Caco-2 (cell line): ENCODE measurements at regions not wholly inside any gene's neighbourhood (a gene's known extent, or its start where the extent isn't known, plus 50 kb on each side); places are given as distances from the start of the nearest gene placed in this dataset.
A peak's percentile ranks its signal among the peaks of the same experiment; 100 is the strongest.

Experiments
- BruUV-seq: library from RNA; stranded (reverse); fragments of 400-500 nt; replicated peaks from 2 replicates; lab custom pipeline; 2021; lab: Mats Ljungman, UMichigan
- CTCF ChIA-PET: fragments of 300-600 bp; sonication (Branson Sonifier 250); formaldehyde crosslinking; loops from one replicate; lab custom pipeline; 2022; ENCODE audit warnings: antibody characterized with exemption; lab: Charles Lee
- POLR2A ChIA-PET: fragments of 300-600 bp; sonication (Branson Sonifier 250); formaldehyde crosslinking; loops from one replicate; lab custom pipeline; 2022; ENCODE audit warnings: antibody characterized with exemption; lab: Charles Lee
- DNase-seq, 2 experiments: peaks; one replicate each; pipeline versions ENCODE4 v3.0.0 to v3.0.0-alpha.2; 2020 to 2022
- H3K27me3 ChIP-seq: replicated peaks from 2 replicates; pipeline ENCODE4 v1.6.0; 2011; ENCODE audit warnings: low read length; ENCODE audit not compliant: control insufficient read depth, insufficient read depth
- H3K36me3 ChIP-seq: 2 replicates; pipeline ENCODE4 v1.5.1; 2011; ENCODE audit warnings: low read length; ENCODE audit not compliant: control insufficient read depth, insufficient read depth
- H3K4me1 ChIP-seq: fragments of 250-450 bp; sonication (Bioruptor Pico); 2 replicates; pipeline ENCODE4 v1.5.1; 2020; ENCODE audit warnings: mild to moderate bottlenecking
- H3K4me3 ChIP-seq: 2 replicates; pipeline ENCODE4 v1.5.1; 2011; ENCODE audit warnings: low read depth, mild to moderate bottlenecking, control low read depth, low read length
- H3K9me3 ChIP-seq: fragments of 250-450 bp; sonication (Bioruptor Pico); 2 replicates; pipeline ENCODE4 v1.5.1; 2020; ENCODE audit warnings: mild to moderate bottlenecking, moderate library complexity
- H3K27ac Mint-ChIP-seq: one replicate; pipeline ENCODE4 v1.8.0; 2022; ENCODE audit warnings: mixed read lengths; ENCODE audit not compliant: unreplicated experiment
- H3K27me3 Mint-ChIP-seq: one replicate; pipeline ENCODE4 v1.8.0; 2022; ENCODE audit warnings: mixed read lengths; ENCODE audit not compliant: insufficient read depth, unreplicated experiment
- H3K36me3 Mint-ChIP-seq: one replicate; pipeline ENCODE4 v1.8.0; 2022; ENCODE audit warnings: mild to moderate bottlenecking, mixed read lengths; ENCODE audit not compliant: insufficient read depth, unreplicated experiment
- H3K4me1 Mint-ChIP-seq: one replicate; pipeline ENCODE4 v1.8.0; 2022; ENCODE audit warnings: low read depth, mixed read lengths; ENCODE audit not compliant: unreplicated experiment
- H3K4me3 Mint-ChIP-seq: one replicate; pipeline ENCODE4 v1.8.0; 2022; ENCODE audit warnings: mild to moderate bottlenecking, moderate library complexity, mixed read lengths; ENCODE audit not compliant: unreplicated experiment
- H3K9me3 Mint-ChIP-seq: one replicate; pipeline ENCODE4 v1.8.0; 2022; ENCODE audit warnings: mixed read lengths; ENCODE audit not compliant: unreplicated experiment
- intact Hi-C: fragments of 100-400 bp; cut with micrococcal nuclease; formaldehyde crosslinking; loops from one replicate; pipeline ENCODE4 v1.10.0; 2022; ENCODE audit not compliant: unreplicated experiment
- TF ChIP-seq, protein P1 (sequence below), 2 experiments: fragments of 200-600 bp in 1 of 2; IDR thresholded peaks; 1 replicate in 1 of 2; 2 replicates in 1 of 2; pipeline versions ENCODE4 v1.5.1 to v1.8.0; 2011 to 2022; ENCODE audit warnings: antibody characterized with exemption in 1 of 2, control low read depth in 1 of 2, inconsistent platforms in 1 of 2, low read depth in 1 of 2, low read length in 1 of 2, mild to moderate bottlenecking in 1 of 2, moderate library complexity in 1 of 2; ENCODE audit not compliant: insufficient read depth in 1 of 2, severe bottlenecking in 1 of 2, unreplicated experiment in 1 of 2

DNA sequence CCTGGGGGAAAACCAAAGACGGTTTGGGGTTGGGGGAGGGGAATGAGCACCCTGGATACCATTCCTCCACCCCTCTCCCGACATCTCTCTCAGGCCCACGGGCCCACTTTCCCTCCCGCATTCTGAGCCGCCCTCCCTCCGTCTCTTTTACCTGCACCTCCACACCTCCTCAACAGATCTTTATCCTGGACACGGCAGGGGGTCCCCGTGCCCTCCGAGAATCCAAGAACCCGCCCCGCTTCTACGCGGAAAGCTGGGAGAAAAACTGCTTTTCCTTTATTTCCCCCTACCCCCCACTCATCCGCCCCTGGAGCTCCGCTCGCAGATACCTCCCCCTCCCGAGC, 108.8 kb downstream of the NAV1 start:
- Mint-ChIP-seq H3K9me3 (peaks cover 9% of the 10 kb centered on the region), H3K4me3 (no peak overlapping the region), H3K27me3 (peaks cover 31% of the 10 kb centered on the region), H3K4me1 (no peaks in the 10 kb centered on the region), H3K36me3 (no peaks in the 10 kb centered on the region), H3K27ac (no peak overlapping the region)
- Histone ChIP-seq H3K4me3 (no peak overlapping the region), H3K4me1 (peaks cover 8% of the 10 kb centered on the region), H3K27me3 (peaks cover 9% of the 10 kb centered on the region), H3K36me3 (no peaks in the 10 kb centered on the region), H3K9me3 (no peaks in the 10 kb centered on the region)
- no TSS peak for BruUV-seq
- TF ChIP-seq, protein P1, sequence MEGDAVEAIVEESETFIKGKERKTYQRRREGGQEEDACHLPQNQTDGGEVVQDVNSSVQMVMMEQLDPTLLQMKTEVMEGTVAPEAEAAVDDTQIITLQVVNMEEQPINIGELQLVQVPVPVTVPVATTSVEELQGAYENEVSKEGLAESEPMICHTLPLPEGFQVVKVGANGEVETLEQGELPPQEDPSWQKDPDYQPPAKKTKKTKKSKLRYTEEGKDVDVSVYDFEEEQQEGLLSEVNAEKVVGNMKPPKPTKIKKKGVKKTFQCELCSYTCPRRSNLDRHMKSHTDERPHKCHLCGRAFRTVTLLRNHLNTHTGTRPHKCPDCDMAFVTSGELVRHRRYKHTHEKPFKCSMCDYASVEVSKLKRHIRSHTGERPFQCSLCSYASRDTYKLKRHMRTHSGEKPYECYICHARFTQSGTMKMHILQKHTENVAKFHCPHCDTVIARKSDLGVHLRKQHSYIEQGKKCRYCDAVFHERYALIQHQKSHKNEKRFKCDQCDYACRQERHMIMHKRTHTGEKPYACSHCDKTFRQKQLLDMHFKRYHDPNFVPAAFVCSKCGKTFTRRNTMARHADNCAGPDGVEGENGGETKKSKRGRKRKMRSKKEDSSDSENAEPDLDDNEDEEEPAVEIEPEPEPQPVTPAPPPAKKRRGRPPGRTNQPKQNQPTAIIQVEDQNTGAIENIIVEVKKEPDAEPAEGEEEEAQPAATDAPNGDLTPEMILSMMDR (IDR thresholded peaks at IDR 0.05; ENCODE audit: insufficient read depth in 1 of 2, low read depth in 1 of 2, low read length in 1 of 2, severe bottlenecking in 1 of 2, unreplicated experiment in 1 of 2) = no peak
- ChIA-PET CTCF (interaction anchor here (0.6 to 0.8 kb wide), 2 partner anchors 53 to 83 kb away, joined by 4 read pairs; no protein-coding TSS in a partner anchor), POLR2A (no interaction called here)
- no peak for DNase-seq
- intact Hi-C loops = no loop called here

DNA sequence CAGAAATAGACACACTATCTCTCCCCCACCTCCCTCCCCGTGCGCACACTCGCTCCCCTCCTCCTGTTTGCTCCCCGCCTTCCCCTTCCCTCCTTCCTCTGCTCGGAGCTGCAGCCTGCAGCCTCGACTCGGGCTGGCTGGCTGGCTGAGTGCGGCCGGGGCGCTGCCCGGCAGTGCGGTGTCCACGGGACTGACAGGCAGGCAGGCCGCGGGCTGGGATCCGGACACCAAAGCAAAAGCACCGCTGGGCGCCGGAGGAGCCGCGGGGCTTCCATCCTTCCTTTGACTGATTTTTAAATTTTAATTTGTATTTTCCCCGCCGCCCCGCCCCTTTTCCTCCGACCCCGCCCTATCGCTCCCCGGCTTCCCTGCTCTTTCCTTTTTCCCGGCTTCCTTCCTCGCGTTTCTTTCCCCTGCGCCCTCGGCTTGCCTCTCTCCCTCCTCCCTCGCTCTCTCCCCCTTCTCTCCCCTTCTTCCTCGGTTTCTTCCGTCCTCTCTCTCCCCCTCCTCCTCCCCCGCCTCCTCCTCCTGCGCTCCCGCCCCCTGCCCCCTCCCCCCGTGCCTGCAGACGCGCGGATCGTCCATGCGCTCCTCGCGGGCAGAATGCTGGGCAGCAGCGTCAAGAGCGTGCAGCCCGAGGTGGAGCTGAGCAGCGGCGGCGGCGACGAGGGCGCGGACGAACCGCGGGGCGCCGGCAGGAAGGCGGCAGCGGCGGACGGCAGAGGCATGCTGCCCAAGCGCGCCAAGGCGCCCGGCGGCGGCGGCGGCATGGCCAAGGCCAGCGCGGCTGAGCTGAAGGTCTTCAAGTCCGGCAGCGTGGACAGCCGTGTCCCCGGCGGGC, 109.4 kb downstream of the NAV1 start:
- Mint-ChIP-seq H3K4me1 (no peaks in the 10 kb centered on the region), H3K27me3 (peaks cover 26% of the 10 kb centered on the region), H3K27ac (no peak overlapping the region), H3K36me3 (no peaks in the 10 kb centered on the region), H3K4me3 (peak overlapping the region; percentile 74), H3K9me3 (peaks cover 4% of the 10 kb centered on the region)
- TF ChIP-seq, protein P1 (IDR thresholded peaks at IDR 0.05; ENCODE audit: insufficient read depth in 1 of 2, low read depth in 1 of 2, low read length in 1 of 2, severe bottlenecking in 1 of 2, unreplicated experiment in 1 of 2) = no peak
- no peaks in the 10 kb centered on the region for H3K36me3 ChIP-seq
- H3K27me3 ChIP-seq = peaks cover 9% of the 10 kb centered on the region
- H3K4me3 ChIP-seq = peak overlapping the region; percentile 17
- intact Hi-C loops = no loop called here
- BruUV-seq = no TSS peak
- DNase-seq = no peak
- POLR2A ChIA-PET = no interaction called here
- H3K4me1 ChIP-seq = peaks cover 8% of the 10 kb centered on the region
- no peaks in the 10 kb centered on the region for H3K9me3 ChIP-seq
- CTCF ChIA-PET = interaction anchor here (0.6 to 0.8 kb wide), 2 partner anchors 54 to 84 kb away, joined by 4 read pairs; no protein-coding TSS in a partner anchor

DNA sequence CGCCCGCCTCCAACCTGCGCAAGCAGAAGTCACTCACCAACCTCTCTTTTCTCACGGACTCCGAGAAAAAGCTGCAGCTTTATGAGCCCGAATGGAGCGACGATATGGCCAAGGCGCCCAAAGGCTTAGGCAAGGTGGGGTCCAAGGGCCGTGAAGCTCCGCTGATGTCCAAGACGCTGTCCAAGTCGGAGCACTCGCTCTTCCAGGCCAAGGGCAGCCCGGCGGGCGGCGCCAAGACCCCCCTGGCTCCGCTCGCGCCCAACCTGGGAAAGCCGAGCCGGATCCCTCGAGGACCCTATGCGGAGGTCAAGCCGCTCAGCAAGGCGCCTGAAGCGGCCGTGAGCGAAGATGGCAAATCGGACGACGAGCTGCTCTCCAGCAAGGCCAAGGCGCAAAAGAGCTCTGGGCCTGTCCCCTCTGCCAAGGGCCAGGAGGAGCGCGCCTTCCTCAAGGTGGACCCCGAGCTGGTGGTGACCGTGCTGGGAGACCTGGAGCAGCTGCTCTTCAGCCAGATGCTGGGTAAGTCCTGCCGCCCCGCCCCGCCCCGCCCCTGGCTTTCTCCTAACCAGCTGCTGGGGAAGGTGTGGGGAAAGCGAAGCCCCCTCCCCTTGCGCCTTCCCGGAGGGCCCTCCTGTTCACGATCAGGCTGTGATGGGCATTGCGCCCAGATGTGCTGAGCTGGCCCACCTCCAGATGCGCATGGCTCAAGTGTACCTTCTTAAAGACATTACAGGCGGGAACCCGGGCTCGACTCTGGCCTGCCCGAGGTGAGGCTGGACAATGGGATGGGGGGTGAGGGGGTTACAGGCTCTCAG, 110.2 kb downstream of the NAV1 start:
- Mint-ChIP-seq H3K27ac (no peak overlapping the region), H3K9me3 (no peaks in the 10 kb centered on the region), H3K36me3 (no peaks in the 10 kb centered on the region), H3K4me1 (no peaks in the 10 kb centered on the region), H3K27me3 (peaks cover 22% of the 10 kb centered on the region), H3K4me3 (peak overlapping the region; percentile 74)
- TF ChIP-seq, protein P1 (IDR thresholded peaks at IDR 0.05; ENCODE audit: insufficient read depth in 1 of 2, low read depth in 1 of 2, low read length in 1 of 2, severe bottlenecking in 1 of 2, unreplicated experiment in 1 of 2) = no peak
- BruUV-seq = no TSS peak
- ChIA-PET POLR2A (no interaction called here), CTCF (interaction anchor here (1.1 to 1.3 kb wide), 2 partner anchors 11 to 144 kb away, joined by 4 to 5 read pairs; no protein-coding TSS in a partner anchor)
- Histone ChIP-seq H3K4me3 (no peak overlapping the region), H3K4me1 (peaks cover 8% of the 10 kb centered on the region), H3K9me3 (no peaks in the 10 kb centered on the region), H3K36me3 (no peaks in the 10 kb centered on the region), H3K27me3 (peaks cover 9% of the 10 kb centered on the region)
- intact Hi-C loops = no loop called here
- no peak for DNase-seq
